GM21529 (cell line): ENCODE measurements at regions not wholly inside any gene's neighbourhood (a gene's known extent, or its start where the extent isn't known, plus 50 kb on each side); places are given as distances from the start of the nearest gene placed in this dataset.
"Not testable (repeated sequence)": the region's sequence is repeated elsewhere in the genome, so short reads cannot be mapped to it uniquely, and the experiment has no call there.

Experiments
- ATAC-seq: cut with Tn5 transposase; IDR thresholded peaks from one replicate; pipeline ENCODE4 v1.9.1; 2021; ENCODE audit not compliant: unreplicated experiment

- ATAC-seq, result no peak
These were observed 448.2 kb downstream of the PCDH10 start for GRCh38 chr4:133597251-133597650.

GRCh38 chr4:133596459-133596858 is 447.4 kb downstream of the PCDH10 start:
- ATAC-seq, result no peak

- ATAC-seq, result no peak
These were observed 445.5 kb downstream of the PCDH10 start for GRCh38 chr4:133594390-133595207.

GRCh38 chr4:133593764-133594163 is 444.7 kb downstream of the PCDH10 start:
- ATAC-seq, result no peak

- no peak for ATAC-seq
These were observed 443.5 kb downstream of the PCDH10 start for GRCh38 chr4:133592591-133592990.

- no peak for ATAC-seq
These were observed 443.0 kb downstream of the PCDH10 start for GRCh38 chr4:133592106-133592505.

- ATAC-seq, result no peak
These were observed 439.2 kb downstream of the PCDH10 start for GRCh38 chr4:133588306-133588705.

GRCh38 chr4:133585323-133585722 is 436.2 kb downstream of the PCDH10 start:
- no peak for ATAC-seq

GRCh38 chr4:133584714-133585113 is 435.6 kb downstream of the PCDH10 start:
- no peak for ATAC-seq

GRCh38 chr4:133581996-133582619 is 433.0 kb downstream of the PCDH10 start:
- ATAC-seq, result no peak

GRCh38 chr4:133574248-133574647 is 425.2 kb downstream of the PCDH10 start:
- no peak for ATAC-seq

- no peak for ATAC-seq
These were observed 416.3 kb downstream of the PCDH10 start for GRCh38 chr4:133565379-133565778.

GRCh38 chr4:133559987-133560386 is 410.9 kb downstream of the PCDH10 start:
- no peak for ATAC-seq

GRCh38 chr4:133555671-133556070 is 406.6 kb downstream of the PCDH10 start:
- ATAC-seq, result no peak

- ATAC-seq, result no peak
These were observed 401.3 kb downstream of the PCDH10 start for GRCh38 chr4:133550436-133550835.

- no peak for ATAC-seq
These were observed 395.0 kb downstream of the PCDH10 start for GRCh38 chr4:133544097-133544496.

GRCh38 chr4:133537780-133538281 is 388.7 kb downstream of the PCDH10 start:
- ATAC-seq, result no peak

GRCh38 chr4:133534224-133534623 is 385.1 kb downstream of the PCDH10 start:
- ATAC-seq, result not testable (repeated sequence)

GRCh38 chr4:133524369-133524768 is 375.3 kb downstream of the PCDH10 start:
- no peak for ATAC-seq

- no peak for ATAC-seq
These were observed 364.8 kb downstream of the PCDH10 start for GRCh38 chr4:133513901-133514300.

- ATAC-seq, result no peak
These were observed 349.1 kb downstream of the PCDH10 start for GRCh38 chr4:133498149-133498548.

- no peak for ATAC-seq
These were observed 344.7 kb downstream of the PCDH10 start for GRCh38 chr4:133493776-133494175.
